ENCODE measurements at regions not wholly inside any gene's neighbourhood (a gene's known extent, or its start where the extent isn't known, plus 50 kb on each side); places are given as distances from the start of the nearest gene placed in this dataset.

DNA sequence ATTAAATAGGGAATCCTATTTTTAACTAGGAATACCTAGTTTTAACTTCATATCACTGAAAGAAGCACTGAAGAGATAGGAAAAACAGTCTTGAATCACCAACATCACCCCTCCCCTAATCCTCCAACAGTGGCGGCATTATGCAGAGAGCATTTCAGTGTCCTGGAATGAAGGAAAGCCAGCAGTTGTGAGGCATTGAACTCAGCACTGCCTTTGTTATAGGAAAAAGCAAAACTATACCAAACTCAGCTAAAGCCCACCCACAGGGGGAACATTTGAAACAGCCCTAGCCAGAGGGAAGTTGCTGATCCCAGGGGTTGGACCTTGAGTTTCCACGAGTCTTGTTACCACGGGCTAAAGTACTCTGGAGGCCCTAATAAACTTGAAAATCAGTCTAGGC lies 310.6 kb upstream of the EDIL3 start:
- DNase-seq (ENCODE audit: extremely low read depth, low read depth), result no peak

- DNase-seq (ENCODE audit: extremely low read depth, low read depth), result no peak
Measured at GRCh38 chr5:84693256-84693655, 308.6 kb upstream of the EDIL3 start.

- DNase-seq (ENCODE audit: extremely low read depth, low read depth), result no peak
Measured at GRCh38 chr5:84688566-84688965, 303.9 kb upstream of the EDIL3 start.

- no peak for DNase-seq (ENCODE audit: extremely low read depth, low read depth)
Measured at GRCh38 chr5:84685121-84685894, 300.6 kb upstream of the EDIL3 start.

DNA sequence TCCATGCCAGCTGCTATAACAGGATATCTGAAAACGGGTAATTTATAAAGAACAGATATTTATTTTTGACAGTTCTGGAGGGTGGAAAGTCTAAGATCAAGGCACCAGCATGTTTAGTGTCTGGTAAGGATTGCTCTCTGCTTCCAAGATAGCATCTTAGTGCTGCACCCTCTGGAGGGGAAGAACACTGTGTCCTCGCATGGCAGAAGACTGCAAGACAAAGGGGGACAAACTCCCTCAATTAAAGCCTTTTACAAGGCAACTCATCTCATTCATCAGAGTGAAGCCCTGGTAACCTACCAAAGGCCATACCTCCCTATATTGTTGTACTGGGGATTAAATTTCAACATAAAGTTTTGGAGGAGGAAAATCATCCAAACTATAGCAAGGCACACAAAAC lies 298.9 kb upstream of the EDIL3 start:
- no peak for DNase-seq (ENCODE audit: extremely low read depth, low read depth)

GRCh38 chr5:84682531-84682930 lies 297.9 kb upstream of the EDIL3 start:
- DNase-seq (ENCODE audit: extremely low read depth, low read depth), result no peak

- no peak for DNase-seq (ENCODE audit: extremely low read depth, low read depth)
Measured at GRCh38 chr5:84680908-84681307, 296.2 kb upstream of the EDIL3 start.

- DNase-seq (ENCODE audit: extremely low read depth, low read depth), result no peak
Measured at GRCh38 chr5:84673785-84674184, 289.1 kb upstream of the EDIL3 start.

DNA sequence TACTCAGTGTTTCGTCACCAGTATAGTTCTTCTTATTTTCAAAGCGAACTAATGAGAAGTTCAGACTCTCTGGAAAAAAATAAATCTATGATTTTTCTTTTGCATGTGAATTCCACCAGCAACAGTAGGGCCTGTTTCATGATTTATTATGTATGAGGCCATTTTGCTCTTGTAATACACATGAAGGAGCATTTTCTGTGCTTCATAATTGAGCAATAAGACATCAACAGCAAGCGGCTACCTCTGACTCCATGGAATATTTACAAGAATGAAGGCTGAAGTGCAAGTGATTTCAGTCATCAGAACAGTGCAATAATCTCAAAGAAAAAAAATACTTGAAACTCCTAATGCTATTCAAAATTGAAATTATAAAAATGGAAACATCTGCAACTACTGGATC lies 282.9 kb upstream of the EDIL3 start:
- DNase-seq (ENCODE audit: extremely low read depth, low read depth), result no peak

- no peak for DNase-seq (ENCODE audit: extremely low read depth, low read depth)
Measured at GRCh38 chr5:84650429-84650828, 265.7 kb upstream of the EDIL3 start.

DNA sequence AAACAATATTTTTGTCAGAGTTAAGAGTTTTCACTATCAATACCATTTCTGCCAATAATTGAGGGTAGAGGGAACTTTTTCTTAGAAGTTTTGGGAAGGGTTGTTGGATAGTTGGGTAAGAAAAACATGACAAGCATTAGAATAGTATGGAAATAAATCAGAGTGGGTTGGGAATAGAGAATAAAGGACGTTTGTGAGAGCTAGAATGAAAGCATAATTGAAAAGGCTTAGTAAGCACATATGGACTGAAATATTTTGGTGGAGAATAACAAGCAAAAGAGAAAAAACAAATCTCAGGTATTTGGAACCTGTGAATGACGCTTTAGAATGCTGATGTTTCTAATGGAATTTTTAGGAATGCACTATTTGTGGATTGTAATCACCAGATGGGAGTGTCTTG lies 262.9 kb upstream of the EDIL3 start:
- DNase-seq (ENCODE audit: extremely low read depth, low read depth), result no peak

DNA sequence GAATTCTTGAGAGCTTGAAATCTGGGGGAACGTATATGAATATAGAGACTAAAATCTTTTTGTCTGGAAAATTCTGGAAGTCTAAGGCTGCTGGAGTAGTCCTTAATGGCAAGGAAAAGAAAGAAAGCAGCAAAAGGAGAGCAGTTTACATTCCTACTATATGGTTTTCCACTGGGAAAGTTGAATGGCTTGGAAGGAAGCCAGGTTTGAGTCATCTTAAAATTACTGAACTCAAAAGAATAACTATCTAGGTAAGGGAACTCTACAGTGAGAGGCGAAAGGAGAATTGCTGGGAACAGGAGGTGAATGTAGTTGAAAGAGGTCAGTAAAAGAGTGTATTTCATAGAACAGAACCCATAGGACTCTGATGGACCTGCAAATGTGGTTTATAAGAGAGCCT lies 258.1 kb upstream of the EDIL3 start:
- no peak for DNase-seq (ENCODE audit: extremely low read depth, low read depth)

GRCh38 chr5:84642324-84642723 lies 257.6 kb upstream of the EDIL3 start:
- DNase-seq (ENCODE audit: extremely low read depth, low read depth), result no peak

GRCh38 chr5:84637662-84638375 lies 253.1 kb upstream of the EDIL3 start:
- DNase-seq (ENCODE audit: extremely low read depth, low read depth), result no peak

GRCh38 chr5:84635235-84636055 lies 250.8 kb upstream of the EDIL3 start:
- no peak for DNase-seq (ENCODE audit: extremely low read depth, low read depth)

GRCh38 chr5:84634256-84634655 lies 249.6 kb upstream of the EDIL3 start:
- no peak for DNase-seq (ENCODE audit: extremely low read depth, low read depth)

DNA sequence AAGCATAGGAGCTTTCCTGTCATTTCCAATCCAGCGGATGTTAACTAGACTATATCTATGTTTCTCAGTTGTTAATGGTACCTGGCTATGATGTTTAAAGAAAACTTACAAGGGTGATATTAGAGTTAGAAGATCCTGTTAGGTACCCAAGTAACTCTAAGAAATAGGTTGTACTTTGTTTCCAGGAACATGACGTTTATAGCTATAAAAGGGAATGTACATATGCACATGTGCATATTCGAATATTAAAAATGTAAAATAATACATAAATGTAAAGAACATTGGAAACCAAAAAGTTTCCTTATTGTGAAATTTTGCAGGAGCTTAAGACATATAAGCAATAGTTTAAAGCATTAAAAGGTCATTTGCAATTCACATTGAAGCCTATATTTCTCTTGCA lies 247.7 kb upstream of the EDIL3 start:
- DNase-seq (ENCODE audit: extremely low read depth, low read depth), result no peak

DNA sequence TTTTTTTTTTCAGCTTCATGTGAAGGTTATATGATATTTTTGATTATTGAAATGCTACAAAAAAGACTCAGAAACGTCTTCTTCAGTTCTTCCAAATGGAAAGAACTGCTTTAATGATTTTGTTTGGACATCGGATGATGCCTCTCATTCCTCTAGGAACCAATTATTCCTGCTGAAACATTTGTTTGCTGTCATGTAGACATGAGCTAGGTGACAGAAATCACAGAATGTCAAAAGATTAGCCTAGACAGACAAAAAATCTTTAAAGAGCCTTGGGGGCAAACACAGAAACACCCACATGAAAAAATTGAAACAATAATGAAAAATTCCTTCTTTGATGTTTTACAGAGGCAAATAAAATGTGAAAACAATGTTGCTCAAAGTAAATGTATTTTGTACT lies 244.2 kb upstream of the EDIL3 start:
- no peak for DNase-seq (ENCODE audit: extremely low read depth, low read depth)

GRCh38 chr5:84623019-84623418 lies 238.3 kb upstream of the EDIL3 start:
- no peak for DNase-seq (ENCODE audit: extremely low read depth, low read depth)

- no peak for DNase-seq (ENCODE audit: extremely low read depth, low read depth)
Measured at GRCh38 chr5:84622461-84622860, 237.8 kb upstream of the EDIL3 start.

DNA sequence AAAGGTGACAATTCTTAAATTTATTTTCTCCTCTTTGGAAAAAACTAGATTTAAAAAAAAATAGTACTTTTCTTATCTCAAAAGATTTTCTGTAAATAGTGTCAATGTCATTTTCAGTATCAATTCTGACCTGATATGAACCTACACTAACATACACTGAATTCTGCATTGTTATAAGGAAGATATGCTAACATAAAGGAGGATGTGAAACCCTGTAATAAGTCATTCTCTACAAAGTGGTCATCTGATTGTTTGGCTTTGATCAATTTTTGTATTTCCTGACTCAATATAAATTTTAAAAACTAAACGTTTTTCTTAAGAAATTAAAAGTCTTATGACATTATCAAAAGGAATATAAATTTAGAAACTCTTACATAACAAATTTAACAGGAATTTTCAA lies 233.6 kb upstream of the EDIL3 start:
- DNase-seq (ENCODE audit: extremely low read depth, low read depth), result no peak

GRCh38 chr5:84614906-84615305 lies 230.2 kb upstream of the EDIL3 start:
- no peak for DNase-seq (ENCODE audit: extremely low read depth, low read depth)

Measured in NCI-H460 (cell line).